ENCODE measurements at regions not wholly inside any gene's neighbourhood (a gene's known extent, or its start where the extent isn't known, plus 50 kb on each side); places are given as distances from the start of the nearest gene placed in this dataset.

GRCh38 chr4:84171871-84172270, 327.2 kb downstream of the NKX6-1 start:
- no peak overlapping the region for H3K9ac ChIP-seq (ENCODE audit: insufficient read depth in 1 of 2, low read length in 2 of 2)
- DNase-seq (no peak), ATAC-seq (ENCODE audit: insufficient read depth, low FRiP score) (no peak)
- peaks cover 0 to 3% (median 0%) of the 10 kb centered on the region in 5 donors for H3K4me1 ChIP-seq (ENCODE audit: control insufficient read depth in 5 of 5, insufficient read depth in 5 of 5, low read length in 5 of 5)
- peaks cover 0 to 2% (median 0%) of the 10 kb centered on the region in 4 donors for H3K9me3 ChIP-seq (ENCODE audit: control insufficient read depth in 4 of 4, insufficient read depth in 3 of 4, low read length in 3 of 4)
- TF ChIP-seq, protein P1, sequence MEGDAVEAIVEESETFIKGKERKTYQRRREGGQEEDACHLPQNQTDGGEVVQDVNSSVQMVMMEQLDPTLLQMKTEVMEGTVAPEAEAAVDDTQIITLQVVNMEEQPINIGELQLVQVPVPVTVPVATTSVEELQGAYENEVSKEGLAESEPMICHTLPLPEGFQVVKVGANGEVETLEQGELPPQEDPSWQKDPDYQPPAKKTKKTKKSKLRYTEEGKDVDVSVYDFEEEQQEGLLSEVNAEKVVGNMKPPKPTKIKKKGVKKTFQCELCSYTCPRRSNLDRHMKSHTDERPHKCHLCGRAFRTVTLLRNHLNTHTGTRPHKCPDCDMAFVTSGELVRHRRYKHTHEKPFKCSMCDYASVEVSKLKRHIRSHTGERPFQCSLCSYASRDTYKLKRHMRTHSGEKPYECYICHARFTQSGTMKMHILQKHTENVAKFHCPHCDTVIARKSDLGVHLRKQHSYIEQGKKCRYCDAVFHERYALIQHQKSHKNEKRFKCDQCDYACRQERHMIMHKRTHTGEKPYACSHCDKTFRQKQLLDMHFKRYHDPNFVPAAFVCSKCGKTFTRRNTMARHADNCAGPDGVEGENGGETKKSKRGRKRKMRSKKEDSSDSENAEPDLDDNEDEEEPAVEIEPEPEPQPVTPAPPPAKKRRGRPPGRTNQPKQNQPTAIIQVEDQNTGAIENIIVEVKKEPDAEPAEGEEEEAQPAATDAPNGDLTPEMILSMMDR (IDR thresholded peaks at IDR 0.05; ENCODE audit: control extremely low read depth, extremely low read depth), result no peak
- no peaks in the 10 kb centered on the region for H3K36me3 ChIP-seq (ENCODE audit: control insufficient read depth in 4 of 4, insufficient read depth in 4 of 4, low read length in 4 of 4)
- H3K4me3 ChIP-seq, result no peak overlapping the region
- H3K27me3 ChIP-seq (ENCODE audit: control insufficient read depth in 3 of 3, insufficient read depth in 3 of 3, low read length in 2 of 3), result peaks cover 0 to 6% (median 0%) of the 10 kb centered on the region in 3 donors
- WGBS, 2 donors, result 90 to 94% methylated on average over 1 of the region's 1 CpG
- no peak overlapping the region for H3K27ac ChIP-seq (ENCODE audit: low read depth in 1 of 2, low read length in 1 of 2)

- 45 to 55% methylated on average over 4 of the region's 4 CpGs for WGBS, 2 donors
- TF ChIP-seq, protein P1 (IDR thresholded peaks at IDR 0.05; ENCODE audit: control extremely low read depth, extremely low read depth), result no peak
- H3K4me1 ChIP-seq (ENCODE audit: control insufficient read depth in 5 of 5, insufficient read depth in 5 of 5, low read length in 5 of 5), result peaks cover 0 to 7% (median 0%) of the 10 kb centered on the region in 5 donors
- no peak overlapping the region for H3K4me3 ChIP-seq
- DNase-seq (no peak), ATAC-seq (ENCODE audit: insufficient read depth, low FRiP score) (no peak)
- no peaks in the 10 kb centered on the region for H3K36me3 ChIP-seq (ENCODE audit: control insufficient read depth in 4 of 4, insufficient read depth in 4 of 4, low read length in 4 of 4)
- no peaks in the 10 kb centered on the region for H3K9me3 ChIP-seq (ENCODE audit: control insufficient read depth in 4 of 4, insufficient read depth in 3 of 4, low read length in 3 of 4)
- H3K9ac ChIP-seq (ENCODE audit: insufficient read depth in 1 of 2, low read length in 2 of 2), result no peak overlapping the region
- no peak overlapping the region for H3K27ac ChIP-seq (ENCODE audit: low read depth in 1 of 2, low read length in 1 of 2)
- H3K27me3 ChIP-seq (ENCODE audit: control insufficient read depth in 3 of 3, insufficient read depth in 3 of 3, low read length in 2 of 3), result peaks cover 0 to 8% (median 2%) of the 10 kb centered on the region in 3 donors
These were observed 331.5 kb downstream of the NKX6-1 start for GRCh38 chr4:84167564-84167963.

GRCh38 chr4:84167093-84167492, 332.0 kb downstream of the NKX6-1 start:
- DNase-seq (no peak), ATAC-seq (ENCODE audit: insufficient read depth, low FRiP score) (no peak)
- H3K36me3 ChIP-seq (ENCODE audit: control insufficient read depth in 4 of 4, insufficient read depth in 4 of 4, low read length in 4 of 4), result no peaks in the 10 kb centered on the region
- no peaks in the 10 kb centered on the region for H3K9me3 ChIP-seq (ENCODE audit: control insufficient read depth in 4 of 4, insufficient read depth in 3 of 4, low read length in 3 of 4)
- H3K9ac ChIP-seq (ENCODE audit: insufficient read depth in 1 of 2, low read length in 2 of 2), result no peak overlapping the region
- peaks cover 0 to 11% (median 5%) of the 10 kb centered on the region in 3 donors for H3K27me3 ChIP-seq (ENCODE audit: control insufficient read depth in 3 of 3, insufficient read depth in 3 of 3, low read length in 2 of 3)
- peaks cover 0 to 7% (median 0%) of the 10 kb centered on the region in 5 donors for H3K4me1 ChIP-seq (ENCODE audit: control insufficient read depth in 5 of 5, insufficient read depth in 5 of 5, low read length in 5 of 5)
- no peak overlapping the region for H3K4me3 ChIP-seq
- TF ChIP-seq, protein P1 (IDR thresholded peaks at IDR 0.05; ENCODE audit: control extremely low read depth, extremely low read depth), result no peak
- no peak overlapping the region for H3K27ac ChIP-seq (ENCODE audit: low read depth in 1 of 2, low read length in 1 of 2)

DNA sequence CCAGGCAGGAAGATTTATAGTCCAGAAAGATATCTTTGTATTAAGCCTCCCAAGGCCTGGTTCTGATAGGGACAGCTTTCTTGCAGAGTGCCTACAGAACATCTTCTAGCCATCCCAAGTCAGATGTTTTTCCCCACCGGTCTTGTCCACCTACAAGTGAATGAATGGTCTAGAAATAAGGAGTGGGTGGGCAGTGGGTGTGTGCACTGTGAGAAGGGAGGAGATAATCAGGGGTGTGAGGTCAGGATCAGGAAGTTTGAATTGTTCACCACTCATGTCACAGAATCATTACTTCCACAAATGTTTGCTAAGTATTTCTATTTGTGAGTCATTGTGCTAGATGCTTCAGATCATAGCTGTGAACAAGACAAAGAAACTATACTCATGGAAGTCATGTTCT, 332.6 kb downstream of the NKX6-1 start:
- Histone ChIP-seq H3K9ac (ENCODE audit: insufficient read depth in 1 of 2, low read length in 2 of 2) (no peak overlapping the region), H3K27me3 (ENCODE audit: control insufficient read depth in 3 of 3, insufficient read depth in 3 of 3, low read length in 2 of 3) (peaks cover 0 to 6% (median 5%) of the 10 kb centered on the region in 3 donors), H3K36me3 (ENCODE audit: control insufficient read depth in 4 of 4, insufficient read depth in 4 of 4, low read length in 4 of 4) (no peaks in the 10 kb centered on the region), H3K27ac (ENCODE audit: low read depth in 1 of 2, low read length in 1 of 2) (no peak overlapping the region), H3K4me1 (ENCODE audit: control insufficient read depth in 5 of 5, insufficient read depth in 5 of 5, low read length in 5 of 5) (peaks cover 0 to 7% (median 0%) of the 10 kb centered on the region in 5 donors), H3K4me3 (no peak overlapping the region), H3K9me3 (ENCODE audit: control insufficient read depth in 4 of 4, insufficient read depth in 3 of 4, low read length in 3 of 4) (no peaks in the 10 kb centered on the region)
- ATAC-seq (ENCODE audit: insufficient read depth, low FRiP score) (no peak), DNase-seq (no peak)
- 93 to 98% methylated on average over 1 of the region's 1 CpG for WGBS, 2 donors
- TF ChIP-seq, protein P1 (IDR thresholded peaks at IDR 0.05; ENCODE audit: control extremely low read depth, extremely low read depth), result no peak

Measured in lung (tissue), 11 donors.